B cell (primary cell): ENCODE measurements at regions not wholly inside any gene's neighbourhood (a gene's known extent, or its start where the extent isn't known, plus 50 kb on each side); places are given as distances from the start of the nearest gene placed in this dataset.

Experiments
- ATAC-seq: fragments of 200-7000 bp; cut with Tn5 transposase; one replicate; pipeline ENCODE4 v1.10.0; 2021; ENCODE audit warnings: low read depth, mild to moderate bottlenecking, moderate number of reproducible peaks, moderate library complexity
- CTCF ChIA-PET: fragments of 350-600 bp; sonication (Branson Sonifier 250); formaldehyde crosslinking; loops from one replicate; lab custom pipeline; 2021; ENCODE audit warnings: antibody characterized with exemption, inconsistent platforms; lab: Charles Lee
- POLR2A ChIA-PET: fragments of 350-600 bp; sonication (Branson Sonifier 250); formaldehyde crosslinking; loops from one replicate; lab custom pipeline; 2021; ENCODE audit warnings: antibody characterized with exemption; lab: Charles Lee
- DNase-seq: peaks from one replicate; pipeline ENCODE4 v3.0.0; 2013
- H2AFZ ChIP-seq: 2 replicates; pipeline ENCODE4 v1.6.1; 2012; ENCODE audit warnings: mild to moderate bottlenecking, low read depth, low read length; ENCODE audit not compliant: insufficient read depth, poor library complexity, severe bottlenecking
- H3K27ac ChIP-seq, 2 donors: 1 replicate in 1 of 2; 2 replicates in 1 of 2; pipeline ENCODE4 v1.5.1; 2012 to 2013; ENCODE audit warnings: low read length in 2 of 2, mild to moderate bottlenecking in 2 of 2, moderate library complexity in 1 of 2
- H3K27me3 ChIP-seq, 4 experiments: fragments of 200-600 bp in 1 of 4; sonication (generic) in 1 of 4; replicated peaks in 1 of 4; 1 replicate in 2 of 4; 2 replicates in 2 of 4; pipeline versions ENCODE4 v1.6.1 to v1.7.0; 2013 to 2016; ENCODE audit warnings: low read length in 3 of 4, mild to moderate bottlenecking in 2 of 4, mixed read lengths in 1 of 4, moderate library complexity in 1 of 4; ENCODE audit not compliant: insufficient read depth in 4 of 4, control insufficient read depth in 3 of 4; ENCODE audit errors: control extremely low read depth in 1 of 4
- H3K36me3 ChIP-seq, 2 experiments: replicated peaks in 1 of 2; 1 replicate in 1 of 2; 2 replicates in 1 of 2; pipeline versions ENCODE4 v1.6.1 to v1.7.1; 2013; ENCODE audit warnings: low read length in 1 of 2; ENCODE audit not compliant: insufficient read depth in 2 of 2, control insufficient read depth in 1 of 2; ENCODE audit errors: control extremely low read depth in 1 of 2, extremely low read depth in 1 of 2
- H3K4me1 ChIP-seq, 2 donors: fragments of 200-600 bp in 1 of 2; sonication (generic) in 1 of 2; 1 replicate in 1 of 2; 2 replicates in 1 of 2; pipeline versions ENCODE4 v1.5.1 to v1.6.1; 2013 to 2017; ENCODE audit warnings: low read length in 2 of 2; ENCODE audit not compliant: control insufficient read depth in 2 of 2, insufficient read depth in 2 of 2
- H3K4me2 ChIP-seq: replicated peaks from 2 replicates; pipeline ENCODE3; 2012; ENCODE audit warnings: mild to moderate bottlenecking, low read depth, low read length; ENCODE audit not compliant: poor library complexity, severe bottlenecking
- H3K4me3 ChIP-seq, 5 experiments: fragments of 200-600 bp in 1 of 5; sonication (generic) in 1 of 5; 1 replicate in 3 of 5; 2 replicates in 2 of 5; pipeline versions ENCODE4 v1.5.1 to v1.7.0; 2011 to 2016; ENCODE audit warnings: low read length in 4 of 5, mild to moderate bottlenecking in 4 of 5, low read depth in 2 of 5, control low read depth in 1 of 5, moderate library complexity in 1 of 5; ENCODE audit not compliant: insufficient read depth in 1 of 5; ENCODE audit errors: control extremely low read depth in 1 of 5, extremely low read depth in 1 of 5
- H3K79me2 ChIP-seq: fragments of 200-600 bp; sonication (generic); one replicate; pipeline ENCODE4 v1.6.0; 2016; ENCODE audit warnings: low read length; ENCODE audit not compliant: control insufficient read depth, insufficient read depth
- H3K9ac ChIP-seq: fragments of 200-600 bp; sonication (generic); 2 replicates; pipeline ENCODE4 v1.6.1; 2017; ENCODE audit warnings: mild to moderate bottlenecking, low read length, moderate library complexity
- H3K9me3 ChIP-seq, 3 donors: one replicate each; pipeline versions ENCODE4 v1.6.1 to v1.7.1; 2013; ENCODE audit warnings: low read length in 2 of 3; ENCODE audit not compliant: control insufficient read depth in 2 of 3, insufficient read depth in 1 of 3; ENCODE audit errors: control extremely low read depth in 1 of 3
- H4K20me1 ChIP-seq: 2 replicates; pipeline ENCODE4 v1.6.0; 2012; ENCODE audit warnings: mild to moderate bottlenecking, low read length; ENCODE audit not compliant: insufficient read depth, control insufficient read depth, poor library complexity, severe bottlenecking
- H3K27ac Mint-ChIP-seq: one replicate; pipeline ENCODE4 v1.8.0; 2021; ENCODE audit warnings: mixed read lengths
- H3K27me3 Mint-ChIP-seq: one replicate; pipeline ENCODE4 v1.8.0; 2021; ENCODE audit warnings: mixed read lengths
- H3K4me1 Mint-ChIP-seq: one replicate; pipeline ENCODE4 v1.8.0; 2021; ENCODE audit warnings: mixed read lengths
- H3K4me3 Mint-ChIP-seq: one replicate; pipeline ENCODE4 v1.8.0; 2021; ENCODE audit warnings: mixed read lengths
- H3K9me3 Mint-ChIP-seq: one replicate; pipeline ENCODE4 v1.8.0; 2022; ENCODE audit warnings: mixed read lengths; ENCODE audit not compliant: insufficient read depth
- EZH2 ChIP-seq: IDR thresholded peaks from 2 replicates; pipeline ENCODE4 v1.6.1; 2012; ENCODE audit warnings: borderline replicate concordance, low read depth, mild to moderate bottlenecking, moderate library complexity, low read length; ENCODE audit not compliant: insufficient read depth, poor library complexity, severe bottlenecking
- WGBS: methylation state at CpG from one replicate; pipeline ENCODE4 v1.1.5; 2013; ENCODE audit warnings: missing lambda C conversion rate; ENCODE audit not compliant: insufficient coverage; 5-methylcytosine and 5-hydroxymethylcytosine counted together
- intact Hi-C: fragments of 100-400 bp; cut with micrococcal nuclease; formaldehyde crosslinking; loops from one replicate; pipeline ENCODE4 v1.10.0; 2022
- TF ChIP-seq, protein P1 (sequence below): fragments of 200-600 bp; IDR thresholded peaks from one replicate; pipeline ENCODE4 v1.8.0; 2022; ENCODE audit warnings: antibody characterized with exemption, mild to moderate bottlenecking

DNA sequence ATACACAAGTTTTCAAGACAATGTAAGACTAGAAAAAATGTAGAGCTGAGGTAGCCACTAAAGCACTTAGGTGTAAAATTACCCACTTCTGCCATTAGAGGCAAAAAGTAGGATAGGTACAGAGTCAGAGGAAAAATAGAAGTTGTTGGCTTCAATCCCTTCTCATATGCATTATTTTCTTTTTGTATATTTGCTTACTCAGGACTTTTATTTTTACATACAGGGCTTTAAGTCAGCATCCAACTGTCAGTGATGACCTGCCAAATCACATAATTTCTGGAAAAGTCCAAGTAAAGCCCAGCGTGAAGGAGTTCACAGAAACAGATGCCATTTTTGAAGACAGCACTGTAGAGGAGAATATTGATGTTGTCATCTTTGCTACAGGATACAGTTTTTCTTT, 211.0 kb upstream of the POGK start:
- no peak overlapping the region for H3K27ac ChIP-seq
- intact Hi-C loops = no loop called here
- H3K27ac Mint-ChIP-seq = no peak overlapping the region
- no peak for ATAC-seq
- H3K4me1 Mint-ChIP-seq = no peaks in the 10 kb centered on the region
- H3K27me3 Mint-ChIP-seq = no peaks in the 10 kb centered on the region
- H2AFZ ChIP-seq = no peak overlapping the region
- H3K27me3 ChIP-seq = no peaks in the 10 kb centered on the region
- H3K79me2 ChIP-seq = no peaks in the 10 kb centered on the region
- POLR2A ChIA-PET = no interaction called here
- CTCF ChIA-PET = no interaction called here
- TF ChIP-seq EZH2 = no peak
- TF ChIP-seq, protein P1, sequence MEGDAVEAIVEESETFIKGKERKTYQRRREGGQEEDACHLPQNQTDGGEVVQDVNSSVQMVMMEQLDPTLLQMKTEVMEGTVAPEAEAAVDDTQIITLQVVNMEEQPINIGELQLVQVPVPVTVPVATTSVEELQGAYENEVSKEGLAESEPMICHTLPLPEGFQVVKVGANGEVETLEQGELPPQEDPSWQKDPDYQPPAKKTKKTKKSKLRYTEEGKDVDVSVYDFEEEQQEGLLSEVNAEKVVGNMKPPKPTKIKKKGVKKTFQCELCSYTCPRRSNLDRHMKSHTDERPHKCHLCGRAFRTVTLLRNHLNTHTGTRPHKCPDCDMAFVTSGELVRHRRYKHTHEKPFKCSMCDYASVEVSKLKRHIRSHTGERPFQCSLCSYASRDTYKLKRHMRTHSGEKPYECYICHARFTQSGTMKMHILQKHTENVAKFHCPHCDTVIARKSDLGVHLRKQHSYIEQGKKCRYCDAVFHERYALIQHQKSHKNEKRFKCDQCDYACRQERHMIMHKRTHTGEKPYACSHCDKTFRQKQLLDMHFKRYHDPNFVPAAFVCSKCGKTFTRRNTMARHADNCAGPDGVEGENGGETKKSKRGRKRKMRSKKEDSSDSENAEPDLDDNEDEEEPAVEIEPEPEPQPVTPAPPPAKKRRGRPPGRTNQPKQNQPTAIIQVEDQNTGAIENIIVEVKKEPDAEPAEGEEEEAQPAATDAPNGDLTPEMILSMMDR = no peak
- no peak overlapping the region for H3K4me3 Mint-ChIP-seq
- no peak for DNase-seq
- H4K20me1 ChIP-seq = no peaks in the 10 kb centered on the region
- H3K4me3 ChIP-seq = no peak overlapping the region
- H3K9ac ChIP-seq = no peak overlapping the region
- WGBS = no CpG with 5 or more reads among the region's 1 CpG
- H3K4me1 ChIP-seq = no peaks in the 10 kb centered on the region
- H3K36me3 ChIP-seq = no peaks in the 10 kb centered on the region
- H3K9me3 ChIP-seq = no peaks in the 10 kb centered on the region
- H3K9me3 Mint-ChIP-seq = no peaks in the 10 kb centered on the region
- H3K4me2 ChIP-seq = no peak overlapping the region

DNA sequence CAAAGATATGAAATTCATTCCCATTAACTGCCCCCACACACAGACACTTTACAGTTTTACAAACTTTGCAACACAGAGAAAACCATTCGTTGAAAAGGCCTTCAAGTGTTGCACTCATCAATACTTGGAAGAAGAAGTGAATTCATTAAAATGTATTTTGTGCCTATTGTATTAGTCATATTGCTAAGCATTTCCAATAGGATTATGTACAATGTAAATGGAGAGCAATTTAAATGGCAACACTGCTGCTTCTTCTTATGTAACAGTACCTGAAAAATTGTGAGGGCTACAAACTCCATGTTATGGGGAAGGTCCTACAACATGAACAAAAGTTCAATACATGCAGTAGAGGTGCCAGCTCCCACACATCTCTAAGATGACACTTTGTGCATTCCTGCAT, 209.3 kb upstream of the POGK start:
- no peaks in the 10 kb centered on the region for H3K9me3 Mint-ChIP-seq

More for the DNA sequence above, 209.3 kb upstream of the POGK start:
- DNase-seq (no peak), ATAC-seq (no peak)
- Histone ChIP-seq H3K27ac (no peak overlapping the region), H3K27me3 (no peaks in the 10 kb centered on the region), H3K4me2 (no peak overlapping the region), H3K9ac (no peak overlapping the region), H3K4me3 (no peak overlapping the region), H3K36me3 (no peaks in the 10 kb centered on the region), H2AFZ (no peak overlapping the region), H3K9me3 (no peaks in the 10 kb centered on the region), H3K79me2 (no peaks in the 10 kb centered on the region), H4K20me1 (no peaks in the 10 kb centered on the region), H3K4me1 (no peaks in the 10 kb centered on the region)
- Mint-ChIP-seq H3K4me1 (no peaks in the 10 kb centered on the region), H3K27ac (no peak overlapping the region), H3K4me3 (no peak overlapping the region), H3K27me3 (peaks cover 2% of the 10 kb centered on the region)
- ChIA-PET POLR2A (no interaction called here), CTCF (no interaction called here)
- intact Hi-C loops = no loop called here
- no CpG with 5 or more reads among the region's 1 CpG for WGBS
- TF ChIP-seq, protein P1 = no peak
- no peak for TF ChIP-seq EZH2
